Gastroesophageal sphincter (tissue), 4 donors: ENCODE measurements at regions not wholly inside any gene's neighbourhood (a gene's known extent, or its start where the extent isn't known, plus 50 kb on each side); places are given as distances from the start of the nearest gene placed in this dataset.

ENCODE experiments used
- ATAC-seq: fragments of 150-250 bp; one replicate; pipeline ENCODE4 v1.9.1; 2016; ENCODE audit warnings: mild to moderate bottlenecking, moderate library complexity
- H3K27ac ChIP-seq, 4 donors: fragments of 200-600 bp; sonication (generic) in 3 of 4; 1 replicate in 3 of 4; 2 replicates in 1 of 4; pipeline ENCODE4 v1.5.1; 2016 to 2019
- H3K27me3 ChIP-seq: fragments of 200-600 bp; sonication (generic); one replicate; pipeline ENCODE4 v1.5.1; 2019
- H3K36me3 ChIP-seq, 2 donors: fragments of 200-600 bp; sonication (generic); one replicate each; pipeline ENCODE4 v1.5.1; 2019; ENCODE audit warnings: control low read depth in 1 of 2
- H3K4me1 ChIP-seq, 3 donors: fragments of 200-600 bp; sonication (generic); 1 replicate in 2 of 3; 2 replicates in 1 of 3; pipeline ENCODE4 v1.5.1; 2016 to 2019; ENCODE audit warnings: control low read depth in 2 of 3
- H3K4me3 ChIP-seq, 2 donors: fragments of 200-600 bp; sonication (generic); one replicate each; pipeline ENCODE4 v1.5.1; 2019; ENCODE audit warnings: mild to moderate bottlenecking in 1 of 2, moderate library complexity in 1 of 2
- H3K9me3 ChIP-seq, 3 donors: fragments of 200-600 bp; sonication (generic); one replicate each; pipeline ENCODE4 v1.5.1; 2017 to 2019; ENCODE audit warnings: control low read depth in 2 of 3
- CTCF ChIP-seq, 4 experiments: fragments of 200-600 bp in 2 of 4; fragments of 450-650 bp in 2 of 4; sonication (generic) in 1 of 4; IDR thresholded peaks; one replicate each; pipeline ENCODE4 v1.5.1; 2017 to 2019; ENCODE audit warnings: antibody characterized with exemption in 4 of 4, mild to moderate bottlenecking in 2 of 4, moderate library complexity in 2 of 4
- EP300 ChIP-seq: sonication (generic); formaldehyde crosslinking; IDR thresholded peaks from one replicate; pipeline ENCODE4 v1.6.1; 2017; ENCODE audit warnings: antibody characterized with exemption, mild to moderate bottlenecking
- POLR2A ChIP-seq, 2 donors: fragments of 450-650 bp; IDR thresholded peaks; one replicate each; pipeline ENCODE4 v1.6.1; 2017; ENCODE audit warnings: antibody characterized with exemption in 2 of 2, mild to moderate bottlenecking in 2 of 2, moderate library complexity in 1 of 2
- POLR2AphosphoS5 ChIP-seq: sonication (generic); formaldehyde crosslinking; IDR thresholded peaks from one replicate; pipeline ENCODE4 v1.6.1; 2017; ENCODE audit warnings: antibody characterized with exemption
- WGBS, 2 donors: methylation state at CpG; one replicate each; pipeline ENCODE4 v1.1.5; 2018; ENCODE audit warnings: low coverage in 1 of 2; 5-methylcytosine and 5-hydroxymethylcytosine counted together

- Histone ChIP-seq H3K27me3 (no peaks in the 10 kb centered on the region), H3K36me3 (no peaks in the 10 kb centered on the region), H3K4me3 (no peak overlapping the region), H3K9me3 (no peaks in the 10 kb centered on the region), H3K27ac (no peak overlapping the region), H3K4me1 (no peaks in the 10 kb centered on the region)
- TF ChIP-seq POLR2A (IDR thresholded peaks at IDR 0.05), result no peak
- no peak for TF ChIP-seq CTCF (IDR thresholded peaks at IDR 0.05)
- no peak for TF ChIP-seq EP300
- ATAC-seq, result no peak
- WGBS, 2 donors, result 70 to 80% methylated on average over 2 of the region's 2 CpGs
Observed at GRCh38 chr10:28374036-28374435, 71.2 kb upstream of the MPP7 start.

DNA sequence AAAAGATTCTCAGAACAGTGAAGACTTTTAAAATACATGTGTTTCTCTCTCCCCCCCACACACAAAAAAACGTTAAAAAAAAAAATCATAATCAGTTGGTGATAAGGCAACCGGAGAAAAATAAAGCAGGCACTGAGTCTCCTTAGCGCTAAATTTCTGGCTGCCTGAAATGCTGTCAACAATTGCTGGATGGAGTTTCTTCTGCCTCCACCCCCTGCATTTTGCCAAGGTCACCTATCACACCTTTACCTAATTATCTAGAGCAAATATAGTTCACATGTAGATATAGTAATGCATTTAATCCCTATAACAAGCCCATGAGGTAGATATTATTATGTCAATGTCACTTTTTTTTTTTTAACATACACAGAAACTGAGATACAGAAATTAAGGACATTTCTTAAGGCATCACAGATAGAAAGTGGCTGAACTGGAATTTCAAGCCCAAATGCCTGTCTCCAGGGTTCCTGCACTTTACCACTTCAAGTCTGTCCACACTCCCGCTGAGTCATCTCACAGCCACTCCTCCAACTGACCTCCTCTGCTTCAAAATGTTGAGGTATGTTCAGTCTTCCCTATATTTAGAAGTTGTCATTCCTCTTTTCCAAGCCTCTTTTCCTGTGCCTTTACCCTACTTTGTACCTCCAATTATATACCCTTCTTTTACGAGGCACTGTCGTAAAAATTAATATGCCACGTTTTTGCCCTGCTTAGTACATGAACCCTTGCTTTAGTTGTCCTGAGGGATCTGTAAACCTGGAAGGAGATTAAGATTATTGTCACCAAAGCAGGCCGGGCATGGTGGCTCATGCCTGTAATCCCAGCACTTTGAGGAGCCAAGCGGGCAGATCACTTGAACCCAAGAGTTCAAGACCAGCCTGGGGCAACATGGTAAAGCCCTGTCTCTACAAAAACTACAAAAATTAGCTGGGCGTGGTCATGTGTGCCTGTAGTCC is 72.8 kb upstream of the MPP7 start:
- H3K27me3 ChIP-seq, result no peaks in the 10 kb centered on the region
- TF ChIP-seq CTCF (IDR thresholded peaks at IDR 0.05) (no peak), EP300 (no peak), POLR2A (IDR thresholded peaks at IDR 0.05) (no peak), POLR2AphosphoS5 (no peak)
- H3K36me3 ChIP-seq, result no peaks in the 10 kb centered on the region
- no peak overlapping the region for H3K4me3 ChIP-seq
- no peak overlapping the region for H3K27ac ChIP-seq
- WGBS, 2 donors, result 25 to 55% methylated on average over 1 to 7 of the region's 10 CpGs
- H3K4me1 ChIP-seq, result no peaks in the 10 kb centered on the region
- H3K9me3 ChIP-seq, result no peaks in the 10 kb centered on the region
- no peak for ATAC-seq

DNA sequence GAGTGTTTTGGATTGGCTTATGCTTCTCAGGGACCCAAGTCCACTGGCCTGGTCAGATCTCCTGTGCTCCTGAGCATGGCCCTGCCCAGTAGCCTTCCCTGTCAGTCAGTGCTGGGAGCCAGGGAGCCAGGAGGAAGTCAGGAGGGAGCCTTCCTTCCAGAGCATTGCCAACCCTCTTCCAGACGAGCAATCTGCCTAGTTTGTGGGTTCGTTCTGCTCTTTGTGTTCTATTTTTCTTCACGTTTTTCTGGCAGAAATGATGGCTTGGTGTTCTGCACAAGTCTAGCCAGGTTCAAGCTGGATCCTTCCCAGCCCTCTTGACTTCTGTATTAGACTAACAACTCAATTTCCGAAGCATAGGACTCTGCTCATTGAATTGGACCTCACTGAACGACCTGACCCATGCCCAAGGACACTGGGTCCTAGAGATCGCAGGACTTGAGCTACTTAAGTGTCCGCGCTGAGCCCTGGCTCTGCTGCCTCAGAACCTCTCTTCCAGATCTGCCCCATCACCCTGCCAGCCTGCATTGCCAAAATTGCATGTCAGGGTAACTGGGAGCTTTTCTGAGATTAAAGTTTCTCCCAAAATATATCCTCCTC is 76.2 kb upstream of the MPP7 start:
- Histone ChIP-seq H3K4me3 (no peak overlapping the region), H3K36me3 (no peaks in the 10 kb centered on the region), H3K27me3 (no peaks in the 10 kb centered on the region), H3K4me1 (peaks cover 0 to 4% (median 0%) of the 10 kb centered on the region in 3 donors), H3K27ac (no peak overlapping the region), H3K9me3 (no peaks in the 10 kb centered on the region)
- TF ChIP-seq POLR2AphosphoS5 (no peak), POLR2A (IDR thresholded peaks at IDR 0.05) (no peak), CTCF (IDR thresholded peaks at IDR 0.05) (no peak), EP300 (no peak)
- WGBS, 2 donors, result 82 to 84% methylated on average over 3 to 8 of the region's 8 CpGs
- no peak for ATAC-seq

GRCh38 chr10:28381466-28381865 is 78.6 kb upstream of the MPP7 start:
- H3K9me3 ChIP-seq, result no peaks in the 10 kb centered on the region
- no peak overlapping the region for H3K4me3 ChIP-seq
- no peak for TF ChIP-seq POLR2AphosphoS5
- no peak for TF ChIP-seq POLR2A (IDR thresholded peaks at IDR 0.05)
- no peak for TF ChIP-seq CTCF (IDR thresholded peaks at IDR 0.05)
- no peak for TF ChIP-seq EP300
- H3K27me3 ChIP-seq, result no peaks in the 10 kb centered on the region
- H3K27ac ChIP-seq, result peak overlapping the region in 2 of 4 donors; percentile 5 to 9
- H3K36me3 ChIP-seq, result no peaks in the 10 kb centered on the region
- no peak for ATAC-seq
- H3K4me1 ChIP-seq, result peaks cover 0 to 4% (median 0%) of the 10 kb centered on the region in 3 donors

DNA sequence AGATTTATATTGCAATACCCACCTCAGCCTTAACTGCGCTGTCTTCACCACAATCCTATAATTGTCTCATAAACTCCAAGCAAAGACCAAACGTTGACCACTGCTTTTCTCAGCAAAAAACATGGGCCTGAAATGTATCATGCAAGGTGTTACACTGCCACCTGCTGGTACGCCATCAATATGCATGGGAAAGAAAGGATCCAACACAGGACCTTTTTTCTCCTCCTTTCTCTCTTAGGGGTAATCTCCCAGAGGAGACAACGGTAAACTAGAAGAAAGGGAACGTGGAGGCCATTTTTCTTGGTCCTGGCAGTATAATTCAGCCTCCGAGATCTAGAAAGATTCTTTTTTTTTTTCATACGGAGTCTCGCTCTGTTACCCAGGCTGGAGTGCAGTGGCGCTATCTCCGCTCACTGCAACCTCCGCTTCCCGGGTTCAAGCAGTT is 79.1 kb upstream of the MPP7 start:
- no peaks in the 10 kb centered on the region for H3K36me3 ChIP-seq
- H3K4me3 ChIP-seq, result no peak overlapping the region
- H3K27me3 ChIP-seq, result no peaks in the 10 kb centered on the region
- peak overlapping the region in 1 of 4 donors; percentile 9 for H3K27ac ChIP-seq
- TF ChIP-seq EP300 (no peak), POLR2AphosphoS5 (peak; percentile 54), POLR2A (IDR thresholded peaks at IDR 0.05) (no peak), CTCF (IDR thresholded peaks at IDR 0.05) (peak; percentile 95 to 99 (median 98))
- WGBS, 2 donors, result 10 to 36% methylated on average over 6 to 12 of the region's 12 CpGs
- H3K4me1 ChIP-seq, result peaks cover 0 to 4% (median 0%) of the 10 kb centered on the region in 3 donors
- ATAC-seq, result peak; percentile 92
- no peaks in the 10 kb centered on the region for H3K9me3 ChIP-seq
